ENCODE measurements at regions not wholly inside any gene's neighbourhood (a gene's known extent, or its start where the extent isn't known, plus 50 kb on each side); places are given as distances from the start of the nearest gene placed in this dataset.

DNA sequence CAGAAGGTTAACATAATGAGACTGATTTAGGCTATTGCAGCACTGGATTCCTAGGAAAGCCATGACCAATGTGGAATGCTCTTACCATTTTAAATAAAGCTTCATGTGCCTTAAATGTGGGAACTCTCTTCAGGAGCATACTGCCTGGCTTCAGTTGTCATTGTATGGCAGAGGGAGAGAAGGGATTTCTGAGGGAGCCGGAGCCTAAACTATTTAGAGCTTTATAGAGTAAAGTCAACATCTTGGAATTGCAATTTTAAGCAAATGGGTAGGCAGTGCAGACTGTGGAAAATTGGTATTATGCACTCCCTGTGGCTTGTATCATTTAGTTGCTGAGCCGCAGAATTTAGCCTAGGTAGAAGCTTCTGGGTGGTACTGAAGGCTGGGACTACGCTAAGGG, 2041.4 kb downstream of the PCDH9 start:
- Mint-ChIP-seq H3K9me3 (ENCODE audit: unreplicated experiment) (peaks cover 18% of the 10 kb centered on the region), H3K4me1 (ENCODE audit: unreplicated experiment) (no peaks in the 10 kb centered on the region), H3K4me3 (ENCODE audit: unreplicated experiment) (no peak overlapping the region), H3K27ac (ENCODE audit: unreplicated experiment) (no peak overlapping the region), H3K27me3 (ENCODE audit: unreplicated experiment) (no peaks in the 10 kb centered on the region), H3K36me3 (ENCODE audit: unreplicated experiment) (peaks cover 3% of the 10 kb centered on the region)
- DNase-seq (ENCODE audit: extremely low spot score, unreplicated experiment): no peak
- TF ChIP-seq, protein P1, sequence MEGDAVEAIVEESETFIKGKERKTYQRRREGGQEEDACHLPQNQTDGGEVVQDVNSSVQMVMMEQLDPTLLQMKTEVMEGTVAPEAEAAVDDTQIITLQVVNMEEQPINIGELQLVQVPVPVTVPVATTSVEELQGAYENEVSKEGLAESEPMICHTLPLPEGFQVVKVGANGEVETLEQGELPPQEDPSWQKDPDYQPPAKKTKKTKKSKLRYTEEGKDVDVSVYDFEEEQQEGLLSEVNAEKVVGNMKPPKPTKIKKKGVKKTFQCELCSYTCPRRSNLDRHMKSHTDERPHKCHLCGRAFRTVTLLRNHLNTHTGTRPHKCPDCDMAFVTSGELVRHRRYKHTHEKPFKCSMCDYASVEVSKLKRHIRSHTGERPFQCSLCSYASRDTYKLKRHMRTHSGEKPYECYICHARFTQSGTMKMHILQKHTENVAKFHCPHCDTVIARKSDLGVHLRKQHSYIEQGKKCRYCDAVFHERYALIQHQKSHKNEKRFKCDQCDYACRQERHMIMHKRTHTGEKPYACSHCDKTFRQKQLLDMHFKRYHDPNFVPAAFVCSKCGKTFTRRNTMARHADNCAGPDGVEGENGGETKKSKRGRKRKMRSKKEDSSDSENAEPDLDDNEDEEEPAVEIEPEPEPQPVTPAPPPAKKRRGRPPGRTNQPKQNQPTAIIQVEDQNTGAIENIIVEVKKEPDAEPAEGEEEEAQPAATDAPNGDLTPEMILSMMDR (IDR thresholded peaks at IDR 0.05): no peak

GRCh38 chr13:65168026-65168425, 2062.1 kb downstream of the PCDH9 start:
- Mint-ChIP-seq H3K36me3 (ENCODE audit: unreplicated experiment) (no peaks in the 10 kb centered on the region), H3K4me3 (ENCODE audit: unreplicated experiment) (no peak overlapping the region), H3K27me3 (ENCODE audit: unreplicated experiment) (no peaks in the 10 kb centered on the region), H3K27ac (ENCODE audit: unreplicated experiment) (no peak overlapping the region), H3K4me1 (ENCODE audit: unreplicated experiment) (peaks cover under 1% of the 10 kb centered on the region), H3K9me3 (ENCODE audit: unreplicated experiment) (no peaks in the 10 kb centered on the region)
- no peak for DNase-seq (ENCODE audit: extremely low spot score, unreplicated experiment)
- TF ChIP-seq, protein P1 (IDR thresholded peaks at IDR 0.05): no peak

DNA sequence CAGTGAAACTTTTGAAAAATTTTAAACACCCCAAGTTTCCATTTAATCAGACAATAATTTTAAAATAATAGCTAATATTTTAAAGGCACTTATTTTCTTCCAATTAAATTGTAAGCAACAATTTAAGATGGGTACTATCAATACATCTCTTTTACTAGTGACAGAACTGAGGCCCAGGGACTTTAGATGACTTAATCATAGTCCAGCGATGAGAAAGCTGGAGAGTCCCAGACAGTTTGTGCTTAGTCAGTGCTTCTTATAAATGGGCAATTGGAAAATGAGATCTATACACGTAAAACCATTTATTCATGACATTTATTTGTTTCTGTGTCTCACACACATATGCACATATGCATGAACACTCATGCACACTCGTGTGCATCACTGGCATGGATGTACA, 2063.5 kb downstream of the PCDH9 start:
- H3K27ac Mint-ChIP-seq (ENCODE audit: unreplicated experiment): no peak overlapping the region
- no peaks in the 10 kb centered on the region for H3K9me3 Mint-ChIP-seq (ENCODE audit: unreplicated experiment)
- TF ChIP-seq, protein P1 (IDR thresholded peaks at IDR 0.05): no peak
- H3K4me3 Mint-ChIP-seq (ENCODE audit: unreplicated experiment): no peak overlapping the region
- H3K36me3 Mint-ChIP-seq (ENCODE audit: unreplicated experiment): no peaks in the 10 kb centered on the region
- H3K27me3 Mint-ChIP-seq (ENCODE audit: unreplicated experiment): no peaks in the 10 kb centered on the region
- H3K4me1 Mint-ChIP-seq (ENCODE audit: unreplicated experiment): peaks cover 2% of the 10 kb centered on the region
- no peak for DNase-seq (ENCODE audit: extremely low spot score, unreplicated experiment)

DNA sequence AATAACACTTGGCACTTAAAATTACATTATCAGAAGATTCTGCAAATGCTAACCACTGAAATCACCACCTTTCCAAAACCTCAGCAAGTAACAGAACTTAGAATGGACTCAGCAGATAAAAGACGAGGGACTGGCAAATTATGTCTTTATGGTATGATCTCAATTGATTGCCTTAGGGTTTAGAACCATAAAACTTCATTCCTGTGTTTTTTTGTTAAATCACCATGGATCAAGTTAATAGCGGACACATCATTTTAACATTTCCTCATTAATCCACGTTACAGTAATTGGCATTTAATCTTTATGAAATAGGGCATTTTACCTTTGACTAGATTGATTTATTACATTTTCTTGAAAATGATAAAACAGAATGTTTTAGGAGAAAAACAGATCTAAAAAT, 2070.3 kb downstream of the PCDH9 start:
- no peaks in the 10 kb centered on the region for H3K36me3 Mint-ChIP-seq (ENCODE audit: unreplicated experiment)
- TF ChIP-seq, protein P1 (IDR thresholded peaks at IDR 0.05): no peak
- peaks cover 2% of the 10 kb centered on the region for H3K4me1 Mint-ChIP-seq (ENCODE audit: unreplicated experiment)
- H3K4me3 Mint-ChIP-seq (ENCODE audit: unreplicated experiment): no peak overlapping the region
- no peaks in the 10 kb centered on the region for H3K27me3 Mint-ChIP-seq (ENCODE audit: unreplicated experiment)
- no peak overlapping the region for H3K27ac Mint-ChIP-seq (ENCODE audit: unreplicated experiment)
- peaks cover under 1% of the 10 kb centered on the region for H3K9me3 Mint-ChIP-seq (ENCODE audit: unreplicated experiment)
- DNase-seq (ENCODE audit: extremely low spot score, unreplicated experiment): no peak

GRCh38 chr13:65155861-65156260, 2074.3 kb downstream of the PCDH9 start:
- DNase-seq (ENCODE audit: extremely low spot score, unreplicated experiment): no peak
- Mint-ChIP-seq H3K4me1 (ENCODE audit: unreplicated experiment) (no peaks in the 10 kb centered on the region), H3K27ac (ENCODE audit: unreplicated experiment) (no peak overlapping the region), H3K27me3 (ENCODE audit: unreplicated experiment) (no peaks in the 10 kb centered on the region), H3K36me3 (ENCODE audit: unreplicated experiment) (no peaks in the 10 kb centered on the region), H3K4me3 (ENCODE audit: unreplicated experiment) (no peak overlapping the region), H3K9me3 (ENCODE audit: unreplicated experiment) (peaks cover 4% of the 10 kb centered on the region)
- TF ChIP-seq, protein P1 (IDR thresholded peaks at IDR 0.05): no peak
